ENCODE measurements at regions not wholly inside any gene's neighbourhood (a gene's known extent, or its start where the extent isn't known, plus 50 kb on each side); places are given as distances from the start of the nearest gene placed in this dataset.

DNA sequence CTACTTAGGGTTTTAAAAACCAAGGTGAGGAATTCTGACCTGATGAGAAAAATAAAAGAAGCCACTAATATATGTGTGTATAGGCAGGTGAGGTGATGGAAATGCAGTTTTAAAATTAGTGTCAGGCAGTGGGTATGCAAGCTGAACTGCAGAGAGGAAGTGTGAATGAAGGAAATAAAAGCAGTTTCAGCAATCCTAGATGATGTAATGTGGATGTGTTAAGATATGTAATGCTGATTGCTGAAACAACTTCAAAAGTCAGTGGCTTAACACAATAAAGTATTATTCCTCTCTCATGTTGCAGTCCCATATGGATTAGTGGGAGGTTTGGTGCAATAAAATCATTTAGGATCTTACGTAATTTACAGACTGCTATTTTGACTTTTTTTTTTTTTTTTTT, 119.9 kb upstream of the ASCC3 start:
- no peaks in the 10 kb centered on the region for H3F3A ChIP-seq (ENCODE audit: insufficient read depth)
- H3K4me2 ChIP-seq (ENCODE audit: unreplicated experiment) = no peak overlapping the region
- H3K9ac ChIP-seq = no peak overlapping the region
- H4K20me1 ChIP-seq (ENCODE audit: insufficient read depth) = no peaks in the 10 kb centered on the region
- H3K27me3 ChIP-seq (replicated peaks; ENCODE audit: insufficient read depth) = no peaks in the 10 kb centered on the region
- H3K9me2 ChIP-seq (ENCODE audit: insufficient read depth) = no peaks in the 10 kb centered on the region
- H3K36me3 ChIP-seq (ENCODE audit: low read depth) = no peaks in the 10 kb centered on the region
- in situ Hi-C loops (cut with MboI) = no loop called here
- no peaks in the 10 kb centered on the region for H3K4me1 ChIP-seq (ENCODE audit: insufficient read depth)
- H2AFZ ChIP-seq = no peak overlapping the region
- no peak for DNase-seq
- no peaks in the 10 kb centered on the region for H3K79me2 ChIP-seq (ENCODE audit: insufficient read depth)
- H3K27ac ChIP-seq = no peak overlapping the region
- TF ChIP-seq EZH2 (IDR thresholded peaks at IDR 0.05; ENCODE audit: insufficient read depth, poor library complexity, severe bottlenecking) = no peak
- no peak for TF ChIP-seq EZH2phosphoT487 (IDR thresholded peaks at IDR 0.05; ENCODE audit: insufficient read depth, low read depth)
- WGBS, 2 experiments (ENCODE audit: low coverage in 1 of 2, low lambda C conversion rate in 2 of 2, missing lambda C conversion rate in 2 of 2) = 42 to 57% methylated on average over 1 of the region's 1 CpG
- H3K4me3 ChIP-seq = no peak overlapping the region
- H3K9me3 ChIP-seq (ENCODE audit: low read depth) = no peaks in the 10 kb centered on the region

DNA sequence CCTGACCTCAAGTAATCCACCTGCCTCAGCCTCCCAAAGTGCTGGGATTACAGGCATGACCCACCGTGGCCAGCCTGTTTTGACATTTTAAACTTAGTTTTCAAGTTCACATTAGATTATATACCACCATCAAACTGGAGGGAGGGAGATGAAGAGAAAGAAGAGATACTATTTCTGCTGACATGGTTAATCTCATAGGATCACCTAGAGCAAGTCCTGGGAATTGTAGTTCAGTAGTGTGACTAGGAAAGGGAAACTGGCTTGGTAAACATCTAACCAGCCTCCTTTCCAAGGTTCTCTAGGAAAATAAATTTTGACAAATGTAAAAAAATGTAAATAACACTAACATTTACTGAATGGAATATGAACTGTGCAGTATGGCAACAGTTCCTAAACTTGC, 120.5 kb upstream of the ASCC3 start:
- Histone ChIP-seq H4K20me1 (ENCODE audit: insufficient read depth) (no peaks in the 10 kb centered on the region), H3K4me2 (ENCODE audit: unreplicated experiment) (no peak overlapping the region), H3K9me2 (ENCODE audit: insufficient read depth) (no peaks in the 10 kb centered on the region), H3F3A (ENCODE audit: insufficient read depth) (no peaks in the 10 kb centered on the region), H3K4me1 (ENCODE audit: insufficient read depth) (no peaks in the 10 kb centered on the region), H3K36me3 (ENCODE audit: low read depth) (no peaks in the 10 kb centered on the region), H3K9ac (no peak overlapping the region), H2AFZ (no peak overlapping the region), H3K4me3 (no peak overlapping the region), H3K79me2 (ENCODE audit: insufficient read depth) (no peaks in the 10 kb centered on the region), H3K9me3 (ENCODE audit: low read depth) (no peaks in the 10 kb centered on the region), H3K27me3 (replicated peaks; ENCODE audit: insufficient read depth) (no peaks in the 10 kb centered on the region), H3K27ac (no peak overlapping the region)
- 25 to 29% methylated on average over 1 of the region's 1 CpG for WGBS, 2 experiments (ENCODE audit: low coverage in 1 of 2, low lambda C conversion rate in 2 of 2, missing lambda C conversion rate in 2 of 2)
- no peak for TF ChIP-seq EZH2 (IDR thresholded peaks at IDR 0.05; ENCODE audit: insufficient read depth, poor library complexity, severe bottlenecking)
- no peak for TF ChIP-seq EZH2phosphoT487 (IDR thresholded peaks at IDR 0.05; ENCODE audit: insufficient read depth, low read depth)
- in situ Hi-C loops (cut with MboI) = no loop called here
- DNase-seq = no peak

DNA sequence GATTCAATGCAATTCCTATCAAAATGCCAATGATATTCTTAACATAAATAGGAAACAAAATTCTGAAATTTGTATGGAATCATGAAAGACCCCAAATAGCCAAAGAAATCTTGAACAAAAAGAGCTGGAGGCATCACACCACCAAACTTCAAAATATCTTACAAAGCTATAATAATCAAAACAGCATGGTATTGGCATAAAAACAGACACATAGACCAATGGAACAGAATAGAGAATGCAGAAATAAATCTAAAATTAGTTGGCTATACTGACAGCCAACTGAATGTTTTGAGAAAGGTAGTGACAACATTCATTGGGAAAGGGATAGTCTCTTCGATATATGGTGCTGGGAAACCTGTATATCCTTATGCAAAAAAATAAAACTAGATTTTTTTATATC, 121.9 kb upstream of the ASCC3 start:
- Histone ChIP-seq H3K27me3 (replicated peaks; ENCODE audit: insufficient read depth) (no peaks in the 10 kb centered on the region), H2AFZ (no peak overlapping the region), H3K79me2 (ENCODE audit: insufficient read depth) (no peaks in the 10 kb centered on the region), H3K9me2 (ENCODE audit: insufficient read depth) (no peaks in the 10 kb centered on the region), H3K4me2 (ENCODE audit: unreplicated experiment) (no peak overlapping the region), H3K27ac (no peak overlapping the region), H3F3A (ENCODE audit: insufficient read depth) (no peaks in the 10 kb centered on the region), H3K9me3 (ENCODE audit: low read depth) (no peaks in the 10 kb centered on the region), H3K9ac (no peak overlapping the region), H3K4me1 (ENCODE audit: insufficient read depth) (no peaks in the 10 kb centered on the region), H4K20me1 (ENCODE audit: insufficient read depth) (no peaks in the 10 kb centered on the region), H3K36me3 (ENCODE audit: low read depth) (no peaks in the 10 kb centered on the region), H3K4me3 (no peak overlapping the region)
- WGBS, 2 experiments (ENCODE audit: low coverage in 1 of 2, low lambda C conversion rate in 2 of 2, missing lambda C conversion rate in 2 of 2) = 15% methylated on average over 1 of the region's 1 CpG
- TF ChIP-seq EZH2 (IDR thresholded peaks at IDR 0.05; ENCODE audit: insufficient read depth, poor library complexity, severe bottlenecking) = no peak
- in situ Hi-C loops (cut with MboI) = no loop called here
- DNase-seq = no peak

DNA sequence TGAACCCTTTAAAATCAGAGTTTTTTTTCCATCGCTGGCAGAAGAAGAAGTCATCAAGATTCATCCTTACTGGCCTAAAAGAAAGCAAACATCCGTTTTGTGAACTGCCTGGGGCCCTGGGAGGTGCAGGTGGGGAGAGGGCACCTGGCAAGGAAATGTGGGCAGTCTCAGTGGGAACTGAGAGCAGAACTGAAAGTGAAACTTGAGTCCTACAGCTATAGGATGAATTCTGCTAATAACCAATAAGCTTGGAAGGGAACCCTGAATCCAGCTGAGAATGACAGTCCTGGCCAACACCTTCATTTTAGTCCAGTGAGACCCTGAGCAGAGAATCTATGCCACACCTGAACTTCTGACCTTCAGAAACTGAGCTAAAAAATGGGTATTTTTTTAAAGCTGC, 130.1 kb upstream of the ASCC3 start:
- TF ChIP-seq EZH2phosphoT487 (IDR thresholded peaks at IDR 0.05; ENCODE audit: insufficient read depth, low read depth) (no peak), EZH2 (IDR thresholded peaks at IDR 0.05; ENCODE audit: insufficient read depth, poor library complexity, severe bottlenecking) (no peak)
- Histone ChIP-seq H3K4me3 (no peak overlapping the region), H3K9ac (no peak overlapping the region), H3K27ac (no peak overlapping the region), H3K79me2 (ENCODE audit: insufficient read depth) (no peaks in the 10 kb centered on the region), H3K4me1 (ENCODE audit: insufficient read depth) (no peaks in the 10 kb centered on the region), H2AFZ (no peak overlapping the region), H4K20me1 (ENCODE audit: insufficient read depth) (no peaks in the 10 kb centered on the region), H3K9me3 (ENCODE audit: low read depth) (no peaks in the 10 kb centered on the region), H3K36me3 (ENCODE audit: low read depth) (no peaks in the 10 kb centered on the region), H3K27me3 (replicated peaks; ENCODE audit: insufficient read depth) (no peaks in the 10 kb centered on the region), H3F3A (ENCODE audit: insufficient read depth) (no peaks in the 10 kb centered on the region), H3K4me2 (ENCODE audit: unreplicated experiment) (no peak overlapping the region), H3K9me2 (ENCODE audit: insufficient read depth) (no peaks in the 10 kb centered on the region)
- in situ Hi-C loops (cut with MboI) = no loop called here
- DNase-seq = no peak
- whole genome bisulfite sequencing, 2 experiments (ENCODE audit: low coverage in 1 of 2, low lambda C conversion rate in 2 of 2, missing lambda C conversion rate in 2 of 2) = 23 to 24% methylated on average over 2 of the region's 2 CpGs

DNA sequence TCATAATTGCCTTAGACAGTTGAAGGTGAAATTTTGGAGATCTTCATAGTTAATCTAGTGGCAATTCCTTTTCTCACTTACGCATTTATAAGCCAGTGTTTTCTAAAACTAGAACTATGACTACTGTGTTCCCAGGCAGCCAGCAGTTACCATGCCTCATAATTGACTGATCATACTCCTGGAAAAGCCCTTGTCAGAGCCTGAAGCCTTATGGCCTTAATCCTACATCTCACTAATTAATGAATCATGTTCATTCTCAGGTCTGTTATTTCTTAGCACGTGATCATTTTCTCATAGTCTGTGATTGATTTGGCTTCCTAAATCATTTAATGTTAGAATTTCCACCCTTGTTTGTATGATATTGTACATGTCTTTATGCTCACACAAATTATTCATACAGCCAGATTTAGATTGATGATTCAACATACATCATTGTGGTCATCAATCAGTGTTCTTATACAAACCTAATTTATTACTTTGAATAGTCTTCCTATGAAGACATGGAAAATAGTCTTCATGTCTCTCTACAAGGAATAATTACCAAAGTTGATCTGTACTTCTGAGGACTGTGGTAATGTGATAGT, 132.6 kb upstream of the ASCC3 start:
- no peak overlapping the region for H3K9ac ChIP-seq
- TF ChIP-seq EZH2 (IDR thresholded peaks at IDR 0.05; ENCODE audit: insufficient read depth, poor library complexity, severe bottlenecking) (no peak), EZH2phosphoT487 (IDR thresholded peaks at IDR 0.05; ENCODE audit: insufficient read depth, low read depth) (no peak)
- DNase-seq = no peak
- H3K27me3 ChIP-seq (replicated peaks; ENCODE audit: insufficient read depth) = no peaks in the 10 kb centered on the region
- no peaks in the 10 kb centered on the region for H3K9me2 ChIP-seq (ENCODE audit: insufficient read depth)
- H3K4me3 ChIP-seq = no peak overlapping the region
- H4K20me1 ChIP-seq (ENCODE audit: insufficient read depth) = no peaks in the 10 kb centered on the region
- no peaks in the 10 kb centered on the region for H3F3A ChIP-seq (ENCODE audit: insufficient read depth)
- no peaks in the 10 kb centered on the region for H3K79me2 ChIP-seq (ENCODE audit: insufficient read depth)
- H3K9me3 ChIP-seq (ENCODE audit: low read depth) = no peaks in the 10 kb centered on the region
- H3K27ac ChIP-seq = no peak overlapping the region
- no peaks in the 10 kb centered on the region for H3K4me1 ChIP-seq (ENCODE audit: insufficient read depth)
- H2AFZ ChIP-seq = no peak overlapping the region
- 32 to 36% methylated on average over 2 of the region's 2 CpGs for WGBS, 2 experiments (ENCODE audit: low coverage in 1 of 2, low lambda C conversion rate in 2 of 2, missing lambda C conversion rate in 2 of 2)
- no peak overlapping the region for H3K4me2 ChIP-seq (ENCODE audit: unreplicated experiment)
- no peaks in the 10 kb centered on the region for H3K36me3 ChIP-seq (ENCODE audit: low read depth)
- in situ Hi-C loops (cut with MboI) = no loop called here

All from GM23248 (cell line).